Spleen (tissue), 7 donors: ENCODE measurements at regions not wholly inside any gene's neighbourhood (a gene's known extent, or its start where the extent isn't known, plus 50 kb on each side); places are given as distances from the start of the nearest gene placed in this dataset.

Experiments
- CTCF ChIP-seq, 11 experiments: fragments of 200-600 bp in 7 of 11; fragments of 450-650 bp in 4 of 11; sonication (generic) in 4 of 11; IDR thresholded peaks in 8 of 11; conservative IDR thresholded peaks in 3 of 11; 1 replicate in 7 of 11; 2 replicates in 4 of 11; pipeline versions ENCODE4 v1.4.0 to v1.8.0; 2016 to 2021; ENCODE audit warnings: antibody characterized with exemption in 11 of 11, inconsistent platforms in 4 of 11, mild to moderate bottlenecking in 1 of 11
- POLR2A ChIP-seq, 3 donors: fragments of 450-650 bp; IDR thresholded peaks; one replicate each; pipeline ENCODE4 v1.5.1; 2017; ENCODE audit warnings: antibody characterized with exemption in 3 of 3, mild to moderate bottlenecking in 1 of 3
- POLR2AphosphoS5 ChIP-seq, 3 donors: sonication (generic); formaldehyde crosslinking; IDR thresholded peaks; one replicate each; pipeline ENCODE4 v1.5.1; 2017; ENCODE audit warnings: antibody characterized with exemption in 3 of 3
- donor health status: DM: no; HTN: no; CAD: no; lungs with moderate emphysema.
- donor health status: DM: no; HTN: no; CAD: no.
- donor health status: DM: no; HTN: no; CAD: no.

- no peak for TF ChIP-seq CTCF (IDR thresholded peaks at IDR 0.05 in 8 of 11, conservative IDR thresholded peaks at IDR 0.05 in 3 of 11)
- TF ChIP-seq POLR2A (IDR thresholded peaks at IDR 0.05), result no peak
- TF ChIP-seq POLR2AphosphoS5 (IDR thresholded peaks at IDR 0.05), result no peak
These were observed 204.7 kb upstream of the MPDZ start for GRCh38 chr9:13484186-13484585.
